SU-DHL-6 (cell line): ENCODE measurements at regions not wholly inside any gene's neighbourhood (a gene's known extent, or its start where the extent isn't known, plus 50 kb on each side); places are given as distances from the start of the nearest gene placed in this dataset.

Experiments
- H2AFZ ChIP-seq: fragments of 200-600 bp; sonication (generic); 2 replicates; pipeline ENCODE4 v1.6.1; 2014; ENCODE audit warnings: low read depth, mild to moderate bottlenecking, moderate library complexity, mixed read lengths, antibody characterized with exemption, low read length; ENCODE audit not compliant: severe bottlenecking
- H3F3A ChIP-seq: fragments of 200-600 bp; shearing (Covaris generic); 2 replicates; pipeline ENCODE4 v1.6.0; 2016; ENCODE audit warnings: antibody characterized with exemption, mild to moderate bottlenecking; ENCODE audit not compliant: insufficient read depth
- H3K27ac ChIP-seq: fragments of 200-600 bp; sonication (generic); 2 replicates; pipeline ENCODE4 v1.5.1; 2016; ENCODE audit warnings: low read depth, mild to moderate bottlenecking, low read length, moderate library complexity, mixed read lengths
- H3K27me3 ChIP-seq: fragments of 200-600 bp; sonication (generic), shearing (Covaris generic); 2 replicates; pipeline ENCODE4 v1.6.0; 2014; ENCODE audit warnings: mild to moderate bottlenecking, low read length
- H3K36me3 ChIP-seq: fragments of 200-600 bp; sonication (generic); 2 replicates; pipeline ENCODE4 v1.6.1; 2014; ENCODE audit warnings: mild to moderate bottlenecking, low read length, mixed read lengths
- H3K4me2 ChIP-seq: fragments of 300-600, 200-600 bp; shearing (Covaris generic), sonication (generic); 2 replicates; pipeline ENCODE4 v1.6.0; 2014; ENCODE audit warnings: low read length, low read depth, mild to moderate bottlenecking; ENCODE audit not compliant: poor library complexity, severe bottlenecking
- H3K4me3 ChIP-seq: fragments of 200-600 bp; sonication (generic); 2 replicates; pipeline ENCODE4 v1.5.1; 2014; ENCODE audit warnings: antibody characterized with exemption, low read length, mild to moderate bottlenecking, mixed read lengths; ENCODE audit not compliant: insufficient read depth, poor library complexity, severe bottlenecking
- H3K79me2 ChIP-seq: fragments of 200-600 bp; sonication (generic); 2 replicates; pipeline ENCODE4 v1.6.1; 2014; ENCODE audit warnings: mild to moderate bottlenecking, low read length, moderate library complexity; ENCODE audit not compliant: insufficient read depth
- H3K9ac ChIP-seq: fragments of 200-600 bp; sonication (generic); 2 replicates; pipeline ENCODE4 v1.7.0; 2014; ENCODE audit warnings: mild to moderate bottlenecking, low read length
- H3K9me2 ChIP-seq: fragments of 200-600 bp; sonication (generic); replicated peaks from 2 replicates; pipeline ENCODE4 v1.6.1; 2014; ENCODE audit warnings: low read length; ENCODE audit not compliant: insufficient read depth
- H3K9me3 ChIP-seq: fragments of 200-600 bp; sonication (generic); 2 replicates; pipeline ENCODE4 v1.6.1; 2014; ENCODE audit warnings: low read length, mixed read lengths; ENCODE audit not compliant: insufficient read depth
- H4K20me1 ChIP-seq: fragments of 200-600 bp; sonication (generic); 2 replicates; pipeline ENCODE4 v1.6.1; 2014; ENCODE audit warnings: low read depth, mild to moderate bottlenecking, antibody characterized with exemption, low read length, moderate library complexity, mixed read lengths
- CTCF ChIP-seq: fragments of 200-600 bp; sonication (generic); IDR thresholded peaks from one replicate; pipeline ENCODE4 v1.5.1; 2017; ENCODE audit warnings: antibody characterized with exemption, mild to moderate bottlenecking, low read length, moderate library complexity; ENCODE audit not compliant: insufficient read depth, poor library complexity, severe bottlenecking
- EZH2phosphoT487 ChIP-seq: fragments of 200-600 bp; sonication (generic), shearing (Covaris generic); conservative IDR thresholded peaks from 2 replicates; pipeline ENCODE4 v1.6.1; 2018; ENCODE audit warnings: mild to moderate bottlenecking, antibody characterized with exemption, low read length, moderate library complexity, mixed read lengths

GRCh38 chr12:132423251-132423819, 66.6 kb upstream of the FBRSL1 start:
- no peaks in the 10 kb centered on the region for H3K79me2 ChIP-seq
- no peaks in the 10 kb centered on the region for H3K36me3 ChIP-seq
- H3K9me2 ChIP-seq, result no peaks in the 10 kb centered on the region
- H3K27me3 ChIP-seq, result no peaks in the 10 kb centered on the region
- no peak overlapping the region for H3K4me3 ChIP-seq
- H3F3A ChIP-seq, result no peaks in the 10 kb centered on the region
- H4K20me1 ChIP-seq, result no peaks in the 10 kb centered on the region
- no peak overlapping the region for H2AFZ ChIP-seq
- TF ChIP-seq EZH2phosphoT487 (no peak), CTCF (no peak)
- H3K27ac ChIP-seq, result no peak overlapping the region
- no peak overlapping the region for H3K9ac ChIP-seq
- H3K9me3 ChIP-seq, result no peaks in the 10 kb centered on the region
- H3K4me2 ChIP-seq, result no peak overlapping the region

GRCh38 chr12:132422381-132423043, 67.4 kb upstream of the FBRSL1 start:
- Histone ChIP-seq H3K27me3 (no peaks in the 10 kb centered on the region), H4K20me1 (no peaks in the 10 kb centered on the region), H3K27ac (no peak overlapping the region), H3K4me2 (no peak overlapping the region), H3K36me3 (no peaks in the 10 kb centered on the region), H2AFZ (no peak overlapping the region), H3K79me2 (no peaks in the 10 kb centered on the region), H3K9ac (no peak overlapping the region), H3F3A (no peaks in the 10 kb centered on the region), H3K9me3 (no peaks in the 10 kb centered on the region), H3K4me3 (no peak overlapping the region), H3K9me2 (no peaks in the 10 kb centered on the region)
- no peak for TF ChIP-seq CTCF
- no peak for TF ChIP-seq EZH2phosphoT487

- H3K27me3 ChIP-seq, result no peaks in the 10 kb centered on the region
- no peaks in the 10 kb centered on the region for H4K20me1 ChIP-seq
- H3K4me2 ChIP-seq, result no peak overlapping the region
- no peaks in the 10 kb centered on the region for H3K36me3 ChIP-seq
- H3F3A ChIP-seq, result no peaks in the 10 kb centered on the region
- H3K9ac ChIP-seq, result no peak overlapping the region
- no peak overlapping the region for H2AFZ ChIP-seq
- no peaks in the 10 kb centered on the region for H3K9me3 ChIP-seq
- TF ChIP-seq EZH2phosphoT487, result no peak
- TF ChIP-seq CTCF, result no peak
- H3K79me2 ChIP-seq, result no peaks in the 10 kb centered on the region
- H3K27ac ChIP-seq, result no peak overlapping the region
- no peaks in the 10 kb centered on the region for H3K9me2 ChIP-seq
- H3K4me3 ChIP-seq, result no peak overlapping the region
Measured at GRCh38 chr12:132422040-132422380, 67.9 kb upstream of the FBRSL1 start.
